ENCODE measurements at regions not wholly inside any gene's neighbourhood (a gene's known extent, or its start where the extent isn't known, plus 50 kb on each side); places are given as distances from the start of the nearest gene placed in this dataset.

DNA sequence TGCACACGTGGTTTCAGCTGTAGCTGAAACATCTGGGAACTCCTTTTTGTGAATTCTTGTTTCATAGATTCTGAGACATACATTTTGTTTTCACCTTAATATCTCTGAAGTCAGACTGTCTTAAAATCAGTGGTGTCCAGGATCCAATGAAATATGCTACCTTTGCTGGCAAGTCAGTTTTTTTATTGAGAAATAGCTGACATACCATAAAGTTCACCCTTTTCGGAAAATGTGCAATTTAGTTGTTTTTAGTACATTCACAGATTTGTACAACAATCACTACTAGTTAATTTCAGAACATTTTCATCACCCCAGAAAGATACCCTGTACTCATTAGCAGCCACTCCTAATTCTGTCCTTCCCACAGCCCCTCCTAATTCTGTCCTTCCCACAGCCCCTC, 243.7 kb downstream of the GLI2 start:
- in situ Hi-C loops (cut with MboI; ENCODE audit: low pct_unique_long_range_greater_than_20kb in 2 of 9, low sequenced_read_pairs in 9 of 9, unreplicated experiment in 9 of 9) = no loop called here

GRCh38 chr2:120979921-120980320, 244.3 kb downstream of the GLI2 start:
- 79 to 100% (median 94%) methylated on average over 4 to 8 of the region's 8 CpGs for WGBS, 10 experiments
- no peak for ATAC-seq (replicated peaks in 6 of 8)

More for the DNA sequence above, 243.7 kb downstream of the GLI2 start:
- 0 to 69% (median 50%) methylated on average over 1 to 2 of the region's 2 CpGs; no CpG with 5 or more reads in 1 of the 10 experiments for WGBS, 10 experiments
- peaks cover 0 to 6% of the 10 kb centered on the region in 2 donors for H3K4me1 ChIP-seq (replicated peaks in 1 of 2)
- H3K27ac ChIP-seq = no peak overlapping the region
- no peak for ATAC-seq (replicated peaks in 6 of 8)
- H3K4me3 ChIP-seq = no peak overlapping the region

GRCh38 chr2:120981443-120981842, 245.8 kb downstream of the GLI2 start:
- WGBS, 10 experiments = 67 to 100% (median 93%) methylated on average over 1 to 4 of the region's 4 CpGs; no CpG with 5 or more reads in 4 of the 10 experiments
- no peak overlapping the region for H3K27ac ChIP-seq
- in situ Hi-C loops (cut with MboI; ENCODE audit: low pct_unique_long_range_greater_than_20kb in 2 of 9, low sequenced_read_pairs in 9 of 9, unreplicated experiment in 9 of 9) = no loop called here
- H3K4me1 ChIP-seq (replicated peaks in 1 of 2) = peaks cover 0 to 4% of the 10 kb centered on the region in 2 donors
- no peak overlapping the region for H3K4me3 ChIP-seq
- no peak for ATAC-seq (replicated peaks in 6 of 8)

More at GRCh38 chr2:120979921-120980320, 244.3 kb downstream of the GLI2 start:
- Histone ChIP-seq H3K4me3 (no peak overlapping the region), H3K27ac (no peak overlapping the region), H3K4me1 (replicated peaks in 1 of 2) (peaks cover 0 to 6% of the 10 kb centered on the region in 2 donors)
- in situ Hi-C loops (cut with MboI; ENCODE audit: low pct_unique_long_range_greater_than_20kb in 2 of 9, low sequenced_read_pairs in 9 of 9, unreplicated experiment in 9 of 9) = no loop called here

DNA sequence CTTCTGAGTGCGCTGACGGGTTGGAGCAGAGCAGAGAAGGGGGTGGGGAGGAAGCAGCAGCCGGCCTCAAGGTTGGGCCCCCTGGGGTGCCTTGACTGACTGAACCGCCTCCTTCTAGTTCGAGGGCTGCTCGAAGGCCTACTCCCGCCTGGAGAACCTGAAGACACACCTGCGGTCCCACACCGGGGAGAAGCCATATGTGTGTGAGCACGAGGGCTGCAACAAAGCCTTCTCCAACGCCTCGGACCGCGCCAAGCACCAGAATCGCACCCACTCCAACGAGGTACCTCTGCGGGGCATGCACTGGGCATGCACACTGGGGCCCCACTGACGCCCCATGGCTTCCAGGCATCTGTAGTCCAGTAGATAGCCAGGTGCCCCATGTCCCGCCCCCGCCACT, 246.9 kb downstream of the GLI2 start:
- no peaks in the 10 kb centered on the region for H3K4me1 ChIP-seq (replicated peaks in 1 of 2)
- WGBS, 10 experiments = 0 to 100% (median 53%) methylated on average over 1 to 6 of the region's 20 CpGs; no CpG with 5 or more reads in 5 of the 10 experiments
- in situ Hi-C loops (cut with MboI; ENCODE audit: low pct_unique_long_range_greater_than_20kb in 2 of 9, low sequenced_read_pairs in 9 of 9, unreplicated experiment in 9 of 9) = no loop called here
- ATAC-seq (replicated peaks in 6 of 8) = no peak
- H3K4me3 ChIP-seq = no peak overlapping the region
- no peak overlapping the region for H3K27ac ChIP-seq

DNA sequence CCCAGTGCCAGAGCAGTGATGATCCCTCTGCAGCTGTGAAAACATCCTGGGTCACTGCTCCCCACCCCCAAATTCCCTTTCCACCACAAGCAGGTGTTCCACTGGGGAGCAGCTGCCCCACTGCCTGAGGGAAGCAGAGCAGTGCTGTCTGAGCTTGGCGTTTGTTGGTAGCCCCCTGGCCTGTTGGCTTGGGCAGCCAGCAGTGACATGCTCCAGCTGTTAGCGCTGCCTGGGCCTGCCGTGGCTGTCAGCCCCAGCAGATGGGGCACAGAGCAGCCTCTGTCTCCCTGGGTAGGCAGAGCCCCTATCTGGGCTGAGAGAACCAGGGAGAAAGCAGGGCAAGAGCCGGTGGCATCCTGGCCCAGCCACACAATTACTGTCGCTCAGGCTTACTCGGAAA, 247.7 kb downstream of the GLI2 start:
- WGBS, 10 experiments = 80 to 100% (median 83%) methylated on average over 1 to 2 of the region's 6 CpGs; no CpG with 5 or more reads in 7 of the 10 experiments
- no peak for ATAC-seq (replicated peaks in 6 of 8)
- Histone ChIP-seq H3K27ac (no peak overlapping the region), H3K4me1 (replicated peaks in 1 of 2) (no peaks in the 10 kb centered on the region), H3K4me3 (no peak overlapping the region)
- in situ Hi-C loops (cut with MboI; ENCODE audit: low pct_unique_long_range_greater_than_20kb in 2 of 9, low sequenced_read_pairs in 9 of 9, unreplicated experiment in 9 of 9) = no loop called here

GRCh38 chr2:120984046-120984445, 248.4 kb downstream of the GLI2 start:
- Histone ChIP-seq H3K4me1 (replicated peaks in 1 of 2) (no peaks in the 10 kb centered on the region), H3K27ac (no peak overlapping the region), H3K4me3 (no peak overlapping the region)
- no peak for ATAC-seq (replicated peaks in 6 of 8)
- in situ Hi-C loops (cut with MboI; ENCODE audit: low pct_unique_long_range_greater_than_20kb in 2 of 9, low sequenced_read_pairs in 9 of 9, unreplicated experiment in 9 of 9) = no loop called here
- 20 to 100% (median 91%) methylated on average over 1 to 6 of the region's 8 CpGs; no CpG with 5 or more reads in 6 of the 10 experiments for WGBS, 10 experiments

DNA sequence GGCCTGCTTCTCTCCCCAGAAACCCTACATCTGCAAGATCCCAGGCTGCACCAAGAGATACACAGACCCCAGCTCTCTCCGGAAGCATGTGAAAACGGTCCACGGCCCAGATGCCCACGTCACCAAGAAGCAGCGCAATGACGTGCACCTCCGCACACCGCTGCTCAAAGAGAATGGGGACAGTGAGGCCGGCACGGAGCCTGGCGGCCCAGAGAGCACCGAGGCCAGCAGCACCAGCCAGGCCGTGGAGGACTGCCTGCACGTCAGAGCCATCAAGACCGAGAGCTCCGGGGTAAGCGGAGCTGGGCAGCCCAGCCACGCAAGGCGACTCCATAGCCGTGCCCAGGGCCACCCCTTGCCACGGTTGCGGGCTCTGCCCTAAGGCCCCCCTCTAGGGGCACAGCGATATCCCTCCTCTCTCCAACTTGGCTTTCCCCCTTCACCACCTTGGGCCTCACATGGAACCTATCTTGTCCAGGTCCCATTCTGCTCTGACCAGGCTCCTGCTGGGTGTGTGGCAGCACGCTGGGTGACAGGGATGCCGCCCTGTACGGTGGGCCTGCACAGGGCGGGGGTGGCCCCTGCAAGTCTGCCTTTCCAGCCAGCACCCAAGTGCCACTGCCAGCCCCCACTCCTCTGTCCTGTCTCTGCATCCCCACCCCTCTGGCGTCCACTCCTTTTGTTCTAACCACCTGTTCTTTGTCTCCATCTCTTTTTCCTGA, 248.9 kb downstream of the GLI2 start:
- in situ Hi-C loops (cut with MboI; ENCODE audit: low pct_unique_long_range_greater_than_20kb in 2 of 9, low sequenced_read_pairs in 9 of 9, unreplicated experiment in 9 of 9) = no loop called here
- 80 to 100% (median 100%) methylated on average over 1 to 8 of the region's 28 CpGs; no CpG with 5 or more reads in 5 of the 10 experiments for WGBS, 10 experiments

GRCh38 chr2:120985174-120985996, 249.7 kb downstream of the GLI2 start:
- Histone ChIP-seq H3K27ac (no peak overlapping the region), H3K4me3 (no peak overlapping the region), H3K4me1 (replicated peaks in 1 of 2) (no peaks in the 10 kb centered on the region)
- ATAC-seq (replicated peaks in 6 of 8) = no peak
- WGBS, 10 experiments = 96 to 100% (median 100%) methylated on average over 1 to 5 of the region's 12 CpGs; no CpG with 5 or more reads in 6 of the 10 experiments
- in situ Hi-C loops (cut with MboI; ENCODE audit: low pct_unique_long_range_greater_than_20kb in 2 of 9, low sequenced_read_pairs in 9 of 9, unreplicated experiment in 9 of 9) = no loop called here

More for the DNA sequence above, 248.9 kb downstream of the GLI2 start:
- H3K27ac ChIP-seq = no peak overlapping the region
- ATAC-seq (replicated peaks in 6 of 8) = no peak
- H3K4me1 ChIP-seq (replicated peaks in 1 of 2) = no peaks in the 10 kb centered on the region
- no peak overlapping the region for H3K4me3 ChIP-seq

DNA sequence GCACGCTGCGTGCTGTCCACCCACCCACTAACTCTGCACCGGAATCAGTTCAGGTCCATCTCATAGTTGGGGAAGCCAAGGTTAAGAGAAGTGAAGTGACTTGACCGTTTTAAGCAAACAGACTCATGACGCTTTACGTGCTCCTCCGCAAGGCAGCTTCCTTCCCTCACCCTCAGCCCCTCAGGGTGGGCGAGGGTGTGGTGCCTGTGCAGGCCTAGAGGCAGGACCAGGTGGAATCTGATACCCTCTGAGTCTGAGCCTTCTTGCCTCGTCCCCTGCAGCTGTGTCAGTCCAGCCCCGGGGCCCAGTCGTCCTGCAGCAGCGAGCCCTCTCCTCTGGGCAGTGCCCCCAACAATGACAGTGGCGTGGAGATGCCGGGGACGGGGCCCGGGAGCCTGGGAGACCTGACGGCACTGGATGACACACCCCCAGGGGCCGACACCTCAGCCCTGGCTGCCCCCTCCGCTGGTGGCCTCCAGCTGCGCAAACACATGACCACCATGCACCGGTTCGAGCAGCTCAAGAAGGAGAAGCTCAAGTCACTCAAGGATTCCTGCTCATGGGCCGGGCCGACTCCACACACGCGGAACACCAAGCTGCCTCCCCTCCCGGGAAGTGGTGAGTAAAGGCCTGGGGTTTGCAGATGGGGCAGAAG, 250.5 kb downstream of the GLI2 start:
- no peak overlapping the region for H3K4me3 ChIP-seq
- in situ Hi-C loops (cut with MboI; ENCODE audit: low pct_unique_long_range_greater_than_20kb in 2 of 9, low sequenced_read_pairs in 9 of 9, unreplicated experiment in 9 of 9) = no loop called here
- WGBS, 10 experiments = 89 to 100% (median 97%) methylated on average over 1 to 12 of the region's 27 CpGs; no CpG with 5 or more reads in 3 of the 10 experiments
- H3K4me1 ChIP-seq (replicated peaks in 1 of 2) = no peaks in the 10 kb centered on the region
- H3K27ac ChIP-seq = no peak overlapping the region
- no peak for ATAC-seq (replicated peaks in 6 of 8)

- Histone ChIP-seq H3K4me1 (replicated peaks in 1 of 2) (no peaks in the 10 kb centered on the region), H3K27ac (no peak overlapping the region), H3K4me3 (no peak overlapping the region)
- 80 to 100% (median 88%) methylated on average over 1 to 3 of the region's 9 CpGs; no CpG with 5 or more reads in 6 of the 10 experiments for WGBS, 10 experiments
- in situ Hi-C loops (cut with MboI; ENCODE audit: low pct_unique_long_range_greater_than_20kb in 2 of 9, low sequenced_read_pairs in 9 of 9, unreplicated experiment in 9 of 9) = no loop called here
- no peak for ATAC-seq (replicated peaks in 6 of 8)
Measured at GRCh38 chr2:120986898-120987650, 251.4 kb downstream of the GLI2 start.

- Histone ChIP-seq H3K27ac (no peak overlapping the region), H3K4me3 (no peak overlapping the region), H3K4me1 (replicated peaks in 1 of 2) (no peaks in the 10 kb centered on the region)
- in situ Hi-C loops (cut with MboI; ENCODE audit: low pct_unique_long_range_greater_than_20kb in 2 of 9, low sequenced_read_pairs in 9 of 9, unreplicated experiment in 9 of 9) = no loop called here
- 96 to 100% (median 99%) methylated on average over 1 to 24 of the region's 68 CpGs; no CpG with 5 or more reads in 4 of the 10 experiments for WGBS, 10 experiments
- ATAC-seq (replicated peaks in 6 of 8) = no peak
Measured at GRCh38 chr2:120988051-120988699, 252.5 kb downstream of the GLI2 start.

Measured in motor neuron (in vitro differentiated cells).